HL-60 (cell line): ENCODE measurements at regions not wholly inside any gene's neighbourhood (a gene's known extent, or its start where the extent isn't known, plus 50 kb on each side); places are given as distances from the start of the nearest gene placed in this dataset.

Source experiments
- DNase-seq, 2 experiments: peaks; one replicate each; pipeline ENCODE4 v3.0.0-alpha.2; 2010 to 2020; ENCODE audit warnings: low read depth in 1 of 2, low spot score in 1 of 2
- H3K27ac ChIP-seq: fragments of 250-450 bp; sonication (Bioruptor Pico); replicated peaks from 2 replicates; pipeline ENCODE4 v1.5.1; 2020; ENCODE audit warnings: mild to moderate bottlenecking, moderate library complexity
- H3K27me3 ChIP-seq: fragments of 250-450 bp; sonication (Bioruptor Pico); 2 replicates; pipeline ENCODE4 v1.5.1; 2021; ENCODE audit warnings: mild to moderate bottlenecking, moderate library complexity; ENCODE audit not compliant: insufficient read depth, poor library complexity, severe bottlenecking
- H3K4me3 ChIP-seq: replicated peaks from 2 replicates; pipeline ENCODE4 v1.5.1; 2011; ENCODE audit warnings: mild to moderate bottlenecking, control low read depth, low read length; ENCODE audit not compliant: insufficient read depth
- CTCF ChIP-seq: IDR thresholded peaks from one replicate; pipeline ENCODE4 v1.5.1; 2011; ENCODE audit warnings: low read length, control low read depth, inconsistent platforms; ENCODE audit not compliant: insufficient read depth
- GABPA ChIP-seq: IDR thresholded peaks from 2 replicates; pipeline ENCODE4 v1.6.1; 2012; ENCODE audit warnings: low read depth
- POLR2AphosphoS5 ChIP-seq: IDR thresholded peaks from 2 replicates; pipeline ENCODE4 v1.6.1; 2012; ENCODE audit warnings: low read depth
- SPI1 ChIP-seq: IDR thresholded peaks from 2 replicates; pipeline ENCODE4 v1.6.1; 2012; ENCODE audit warnings: low read depth, mild to moderate bottlenecking, borderline replicate concordance
- TF ChIP-seq, protein P1 (sequence below): IDR thresholded peaks from 2 replicates; pipeline ENCODE4 v1.6.1; 2012; ENCODE audit warnings: low read depth; ENCODE audit not compliant: insufficient replicate concordance

DNA sequence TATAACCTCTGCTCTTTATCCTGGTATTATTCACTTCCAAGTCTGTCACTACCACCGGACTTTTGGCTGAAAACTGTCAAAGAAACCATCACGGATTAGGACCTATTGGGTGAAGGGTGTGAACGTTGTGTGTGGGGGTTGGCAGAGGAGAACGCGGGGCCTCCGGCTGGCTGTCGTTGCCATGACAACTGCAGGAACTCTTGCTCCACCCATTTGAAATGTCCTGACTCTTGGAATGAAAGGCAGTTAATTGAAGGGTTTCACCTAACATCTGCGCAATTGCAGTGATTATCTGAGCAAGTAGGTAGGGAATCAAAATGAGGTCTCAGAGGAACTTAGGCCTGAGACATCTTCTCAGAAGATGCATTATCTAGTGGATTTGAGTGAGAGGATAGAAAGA is 60.9 kb upstream of the CLMP start:
- DNase-seq: no peak

DNA sequence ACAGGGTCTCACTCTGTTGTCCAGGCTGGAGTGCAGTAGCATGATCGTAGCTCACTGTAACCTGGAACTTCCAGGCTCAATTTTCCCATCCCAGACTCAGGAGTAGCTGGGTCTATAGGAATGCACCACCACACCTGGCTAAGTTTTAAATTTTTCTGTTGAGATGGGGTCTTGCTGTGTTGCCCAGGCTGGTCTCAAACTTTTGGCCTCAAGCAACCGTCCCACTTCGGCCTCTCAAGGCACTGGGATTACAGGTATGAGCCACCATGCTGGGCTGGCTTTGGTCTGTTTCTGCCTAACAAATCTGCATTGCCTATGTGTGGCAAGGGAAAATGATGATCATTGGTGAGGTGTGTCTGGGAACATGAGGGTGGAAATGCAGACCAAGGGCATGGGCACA is 59.3 kb upstream of the CLMP start:
- H3K27me3 ChIP-seq: peaks cover 3% of the 10 kb centered on the region
- no peak overlapping the region for H3K4me3 ChIP-seq
- DNase-seq: no peak
- no peak overlapping the region for H3K27ac ChIP-seq
- no peak for TF ChIP-seq POLR2AphosphoS5
- TF ChIP-seq, protein P1, sequence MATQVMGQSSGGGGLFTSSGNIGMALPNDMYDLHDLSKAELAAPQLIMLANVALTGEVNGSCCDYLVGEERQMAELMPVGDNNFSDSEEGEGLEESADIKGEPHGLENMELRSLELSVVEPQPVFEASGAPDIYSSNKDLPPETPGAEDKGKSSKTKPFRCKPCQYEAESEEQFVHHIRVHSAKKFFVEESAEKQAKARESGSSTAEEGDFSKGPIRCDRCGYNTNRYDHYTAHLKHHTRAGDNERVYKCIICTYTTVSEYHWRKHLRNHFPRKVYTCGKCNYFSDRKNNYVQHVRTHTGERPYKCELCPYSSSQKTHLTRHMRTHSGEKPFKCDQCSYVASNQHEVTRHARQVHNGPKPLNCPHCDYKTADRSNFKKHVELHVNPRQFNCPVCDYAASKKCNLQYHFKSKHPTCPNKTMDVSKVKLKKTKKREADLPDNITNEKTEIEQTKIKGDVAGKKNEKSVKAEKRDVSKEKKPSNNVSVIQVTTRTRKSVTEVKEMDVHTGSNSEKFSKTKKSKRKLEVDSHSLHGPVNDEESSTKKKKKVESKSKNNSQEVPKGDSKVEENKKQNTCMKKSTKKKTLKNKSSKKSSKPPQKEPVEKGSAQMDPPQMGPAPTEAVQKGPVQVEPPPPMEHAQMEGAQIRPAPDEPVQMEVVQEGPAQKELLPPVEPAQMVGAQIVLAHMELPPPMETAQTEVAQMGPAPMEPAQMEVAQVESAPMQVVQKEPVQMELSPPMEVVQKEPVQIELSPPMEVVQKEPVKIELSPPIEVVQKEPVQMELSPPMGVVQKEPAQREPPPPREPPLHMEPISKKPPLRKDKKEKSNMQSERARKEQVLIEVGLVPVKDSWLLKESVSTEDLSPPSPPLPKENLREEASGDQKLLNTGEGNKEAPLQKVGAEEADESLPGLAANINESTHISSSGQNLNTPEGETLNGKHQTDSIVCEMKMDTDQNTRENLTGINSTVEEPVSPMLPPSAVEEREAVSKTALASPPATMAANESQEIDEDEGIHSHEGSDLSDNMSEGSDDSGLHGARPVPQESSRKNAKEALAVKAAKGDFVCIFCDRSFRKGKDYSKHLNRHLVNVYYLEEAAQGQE: no peak
- no peak for TF ChIP-seq GABPA
- no peak for TF ChIP-seq SPI1
- TF ChIP-seq CTCF: no peak

More for the DNA sequence above, 60.9 kb upstream of the CLMP start:
- TF ChIP-seq, protein P1: no peak
- no peak for TF ChIP-seq CTCF
- Histone ChIP-seq H3K4me3 (no peak overlapping the region), H3K27me3 (peaks cover 3% of the 10 kb centered on the region), H3K27ac (no peak overlapping the region)

GRCh38 chr11:123253911-123254310 is 58.9 kb upstream of the CLMP start:
- Histone ChIP-seq H3K4me3 (no peak overlapping the region), H3K27me3 (peaks cover 3% of the 10 kb centered on the region), H3K27ac (no peak overlapping the region)
- TF ChIP-seq, protein P1: no peak
- TF ChIP-seq CTCF: no peak
- no peak for TF ChIP-seq SPI1
- no peak for TF ChIP-seq POLR2AphosphoS5
- TF ChIP-seq GABPA: no peak
- no peak for DNase-seq
